ENCODE measurements at regions not wholly inside any gene's neighbourhood (a gene's known extent, or its start where the extent isn't known, plus 50 kb on each side); places are given as distances from the start of the nearest gene placed in this dataset.
"Not testable (repeated sequence)": the region's sequence is repeated elsewhere in the genome, so short reads cannot be mapped to it uniquely, and the experiment has no call there.

DNA sequence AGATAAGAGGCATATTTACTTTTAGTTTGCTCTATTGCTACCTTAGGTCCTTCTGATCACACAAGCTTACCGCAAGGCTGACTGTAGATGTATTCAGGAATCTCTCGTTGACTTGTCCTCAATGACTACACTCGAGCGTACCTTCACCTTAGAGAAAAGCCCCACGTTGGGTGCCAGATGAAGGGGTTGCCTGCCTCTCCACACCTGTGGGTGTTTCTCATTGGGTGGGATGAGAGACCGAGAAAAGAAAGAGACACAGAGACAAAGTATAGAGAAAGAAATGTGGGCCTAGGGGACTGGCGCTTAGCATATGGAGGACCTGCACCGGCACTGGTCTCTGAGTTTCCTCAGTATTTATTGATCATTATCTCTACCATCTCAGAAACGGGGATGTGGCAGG lies 51.8 kb downstream of the ASCL4 start:
- no peak for DNase-seq

- no peak for DNase-seq
Measured at GRCh38 chr12:107829271-107829670, 54.8 kb downstream of the ASCL4 start.

- DNase-seq = no peak
Measured at GRCh38 chr12:107832441-107832840, 57.9 kb downstream of the ASCL4 start.

DNA sequence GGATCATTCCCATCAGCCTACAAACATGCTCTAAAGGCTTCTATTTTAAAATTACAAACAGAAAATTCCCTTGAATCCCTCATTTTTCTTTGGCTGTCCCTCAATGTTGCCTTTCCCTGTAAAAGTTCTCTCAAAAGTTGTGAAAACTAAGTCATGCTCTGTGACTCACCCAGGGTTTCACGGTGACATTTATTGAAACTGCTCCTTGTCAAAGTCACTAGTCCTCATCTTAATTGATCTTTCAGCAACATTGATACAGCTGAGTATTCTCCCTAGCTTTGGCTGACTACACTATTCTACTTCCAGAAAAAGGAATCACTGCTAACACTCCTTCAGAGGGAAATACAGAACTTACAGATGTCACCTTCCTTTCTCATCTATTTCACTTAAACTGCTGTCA lies 65.7 kb downstream of the ASCL4 start:
- DNase-seq = no peak

DNA sequence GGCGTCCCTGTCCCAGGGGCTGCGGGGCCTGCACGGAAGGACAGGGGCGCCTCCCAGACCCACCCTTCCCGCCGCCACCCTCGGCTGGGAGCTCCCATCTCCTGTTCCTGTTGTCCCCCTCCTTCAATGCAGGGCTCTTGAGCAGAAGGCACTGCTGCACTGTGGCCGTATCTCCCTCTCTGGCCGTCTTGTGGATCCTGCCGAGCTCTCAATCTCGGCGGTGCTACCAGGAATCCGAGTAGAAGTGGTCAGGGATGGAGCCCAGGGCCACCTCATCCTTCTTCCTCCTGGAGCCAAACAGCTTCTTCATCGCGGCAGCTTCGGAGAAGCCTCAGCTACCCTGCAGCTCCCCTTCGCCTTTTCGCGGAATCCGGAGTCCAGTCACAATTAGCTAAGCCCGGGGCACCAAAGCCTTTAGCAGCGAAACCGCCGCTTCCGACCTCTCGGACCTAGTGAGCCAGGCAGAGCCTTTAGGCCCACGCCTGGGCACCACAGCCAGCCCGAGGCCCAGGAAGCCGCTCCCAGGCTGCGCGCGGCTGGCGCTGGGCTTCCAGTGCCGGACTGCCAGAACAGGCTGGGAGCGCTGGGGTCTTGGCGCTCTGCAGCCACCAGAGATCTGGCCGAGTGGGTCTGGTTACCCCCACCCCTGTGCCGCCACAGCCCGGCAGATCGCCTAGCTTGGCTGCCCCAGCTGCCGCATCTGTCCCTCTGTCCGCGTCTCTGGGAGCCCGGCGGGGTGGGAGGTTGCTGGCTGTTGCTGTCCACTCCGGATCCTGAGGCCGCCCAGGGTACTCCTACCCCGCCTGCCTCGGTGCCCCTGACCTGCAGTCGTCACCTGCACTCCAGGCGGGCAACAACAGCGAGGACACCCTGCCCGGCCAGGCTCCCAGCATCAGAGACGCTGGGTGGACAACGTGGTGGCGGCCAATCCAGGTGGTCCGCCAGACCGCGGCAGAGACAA lies 69.1 kb downstream of the ASCL4 start:
- DNase-seq = no peak

DNA sequence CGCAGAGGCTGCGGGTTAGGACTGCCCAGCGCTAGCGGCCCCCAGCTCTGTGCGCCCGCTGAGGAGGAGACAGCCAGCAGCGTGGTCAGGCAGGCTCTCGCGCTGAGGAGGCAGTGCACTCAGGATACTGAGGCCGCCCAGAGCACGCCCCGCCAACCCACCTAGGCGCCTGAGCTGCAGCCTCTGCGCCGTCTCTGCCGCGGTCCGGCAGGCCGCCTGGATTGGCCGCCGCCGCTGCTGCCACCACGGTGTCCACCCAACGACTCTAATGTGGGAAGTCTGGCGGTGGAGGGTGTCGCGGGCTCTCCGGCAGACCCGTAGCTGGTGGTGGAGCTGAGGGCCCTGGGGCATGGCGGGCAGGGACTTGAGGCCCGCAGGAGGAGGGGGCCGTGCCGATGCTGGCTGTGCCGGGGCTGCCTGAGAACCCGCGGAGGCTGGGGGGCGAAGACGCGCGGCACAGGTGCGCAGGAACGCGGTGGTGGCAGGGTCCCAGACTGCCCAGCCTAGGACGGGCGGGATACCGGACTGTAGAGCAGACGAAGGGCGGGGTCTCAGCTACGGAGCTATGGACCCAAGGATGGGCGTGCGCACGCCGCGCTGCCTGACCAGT lies 69.9 kb downstream of the ASCL4 start:
- no peak for DNase-seq

- no peak for DNase-seq
Measured at GRCh38 chr12:107845226-107845979, 70.9 kb downstream of the ASCL4 start.

DNA sequence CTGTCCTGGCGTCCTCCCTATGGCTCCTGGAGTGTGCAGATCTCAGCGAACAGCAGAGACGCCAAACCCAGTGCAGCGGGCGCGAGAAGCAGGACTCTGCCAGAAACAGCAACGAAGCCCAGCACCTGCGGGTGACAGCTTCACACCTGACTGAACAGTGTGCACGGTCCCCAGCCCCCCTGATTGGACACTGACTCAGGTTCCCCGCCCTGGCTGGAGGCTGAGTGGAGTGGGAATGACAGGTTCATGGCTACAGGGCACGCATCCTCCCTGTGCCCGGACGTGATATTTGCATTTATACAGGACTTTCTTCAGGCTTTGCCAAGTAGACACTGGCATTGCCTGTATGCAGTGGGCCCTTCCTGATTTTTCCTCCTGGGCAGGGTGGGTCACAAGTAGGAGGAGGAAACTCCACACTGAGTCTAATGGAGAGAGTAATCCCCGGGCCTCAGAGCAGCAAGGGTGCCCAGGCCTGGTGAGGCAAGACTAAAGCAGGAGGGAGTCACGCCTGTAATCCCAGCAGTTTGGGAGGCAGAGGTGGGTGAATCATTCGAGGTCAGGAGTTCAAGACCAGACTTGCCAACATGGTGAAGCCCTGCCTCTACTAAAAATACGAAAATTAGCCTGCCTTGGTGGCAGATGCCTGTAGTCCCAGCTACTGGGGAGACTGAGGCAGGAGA lies 71.6 kb downstream of the ASCL4 start:
- no peak for DNase-seq

GRCh38 chr12:107847430-107847829 lies 72.9 kb downstream of the ASCL4 start:
- DNase-seq = no peak

DNA sequence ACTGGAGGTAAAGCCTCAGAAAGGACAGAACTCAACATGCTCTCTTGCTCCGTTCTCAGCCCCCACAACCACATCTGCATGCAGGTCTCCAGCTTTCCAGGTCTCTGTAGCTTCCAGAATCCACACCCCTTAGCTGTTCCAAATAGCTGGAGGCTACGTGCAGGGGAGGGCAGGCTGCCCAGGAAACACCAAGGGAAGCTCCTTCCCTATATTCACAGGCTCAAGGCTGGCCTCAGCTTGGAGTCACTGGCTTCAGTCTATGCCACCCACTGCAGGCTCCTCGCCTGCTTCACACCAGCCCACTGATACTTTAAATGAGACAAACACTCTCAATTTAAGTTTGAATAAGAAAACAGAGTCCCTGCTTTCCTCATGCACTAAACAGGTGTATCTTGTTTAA lies 73.3 kb downstream of the ASCL4 start:
- DNase-seq = no peak

GRCh38 chr12:107853479-107853878 lies 79.0 kb downstream of the ASCL4 start:
- DNase-seq = no peak

- DNase-seq = no peak
Measured at GRCh38 chr12:107855471-107855870, 81.0 kb downstream of the ASCL4 start.

DNA sequence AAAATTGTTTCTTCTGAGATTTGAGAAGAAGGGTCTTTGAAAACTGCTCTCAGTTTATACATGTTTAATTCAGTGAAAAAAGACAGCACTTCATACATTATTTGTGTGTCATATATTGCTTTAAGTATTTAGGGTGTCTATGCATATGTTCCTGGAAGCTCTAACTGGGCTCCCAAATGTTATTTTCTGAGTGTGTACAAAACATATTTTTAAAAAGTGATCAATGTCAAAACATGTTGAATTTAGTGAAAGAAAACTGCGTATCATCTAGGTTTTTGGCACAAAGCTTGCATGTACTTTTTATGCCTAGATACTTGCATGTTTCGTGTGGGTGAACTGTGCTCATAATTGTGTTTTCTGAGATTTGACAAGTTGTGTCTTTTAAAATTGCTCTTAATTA lies 81.6 kb downstream of the ASCL4 start:
- DNase-seq = no peak

DNA sequence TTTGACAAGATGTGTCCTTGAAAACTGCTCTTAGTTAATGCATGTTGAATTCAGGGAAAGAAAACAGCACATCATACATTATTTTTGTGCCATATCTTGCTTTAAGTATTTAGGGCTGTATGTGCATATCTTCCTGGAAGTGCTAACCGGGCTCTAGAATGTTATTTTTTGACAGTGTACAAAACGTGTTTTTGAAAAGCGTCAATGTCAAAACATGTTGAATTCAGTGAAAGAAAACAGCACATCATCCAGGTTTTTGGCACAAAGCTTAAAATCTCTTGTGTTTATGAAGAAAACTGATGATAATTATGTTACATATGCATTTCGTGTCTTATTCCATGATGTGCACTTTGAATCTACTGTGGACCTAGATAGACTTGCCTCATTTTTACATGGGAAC lies 82.7 kb downstream of the ASCL4 start:
- no peak for DNase-seq

GRCh38 chr12:107859367-107859766 lies 84.9 kb downstream of the ASCL4 start:
- DNase-seq = no peak

- no peak for DNase-seq
Measured at GRCh38 chr12:107864235-107864634, 89.7 kb downstream of the ASCL4 start.

DNA sequence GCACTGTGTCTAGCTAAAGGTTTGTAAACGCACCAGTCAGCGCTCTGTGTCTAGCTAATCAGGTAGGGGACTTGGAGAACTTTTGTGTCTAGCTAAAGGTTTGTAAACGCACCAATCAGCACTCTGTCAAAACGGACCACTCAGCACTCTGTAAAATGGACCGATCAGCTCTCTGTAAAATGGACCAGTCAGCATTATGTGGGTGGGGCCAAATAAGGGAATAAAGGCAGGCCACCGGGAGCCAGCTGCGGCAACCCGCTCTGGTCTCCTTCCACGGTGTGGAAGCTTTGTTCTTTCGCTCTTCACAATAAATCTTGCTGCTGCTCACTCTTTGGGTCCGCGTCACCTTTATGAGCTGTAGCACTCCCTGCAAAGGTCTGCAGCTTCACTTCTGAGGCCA lies 90.2 kb downstream of the ASCL4 start:
- not testable (repeated sequence) for DNase-seq

DNA sequence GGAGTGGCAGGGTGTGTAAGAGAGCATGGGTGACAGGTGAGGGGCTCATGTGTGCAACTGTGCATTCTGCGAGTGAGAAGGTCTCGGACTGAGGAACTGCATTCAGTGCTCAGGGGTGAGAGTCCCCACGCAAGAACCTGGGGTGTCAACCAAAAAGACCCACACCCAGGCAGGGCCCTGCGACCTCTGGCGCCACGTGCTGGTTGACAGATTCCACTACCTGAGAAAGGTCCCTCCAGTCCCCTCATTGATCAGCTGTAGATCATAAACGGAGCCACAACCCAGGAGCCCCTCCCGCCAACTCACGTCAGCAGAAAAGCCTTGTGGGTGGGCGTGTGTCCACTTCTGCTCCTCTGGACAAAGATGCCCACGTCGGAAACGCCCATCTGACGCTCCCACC lies 98.7 kb downstream of the ASCL4 start:
- DNase-seq = no peak

DNA sequence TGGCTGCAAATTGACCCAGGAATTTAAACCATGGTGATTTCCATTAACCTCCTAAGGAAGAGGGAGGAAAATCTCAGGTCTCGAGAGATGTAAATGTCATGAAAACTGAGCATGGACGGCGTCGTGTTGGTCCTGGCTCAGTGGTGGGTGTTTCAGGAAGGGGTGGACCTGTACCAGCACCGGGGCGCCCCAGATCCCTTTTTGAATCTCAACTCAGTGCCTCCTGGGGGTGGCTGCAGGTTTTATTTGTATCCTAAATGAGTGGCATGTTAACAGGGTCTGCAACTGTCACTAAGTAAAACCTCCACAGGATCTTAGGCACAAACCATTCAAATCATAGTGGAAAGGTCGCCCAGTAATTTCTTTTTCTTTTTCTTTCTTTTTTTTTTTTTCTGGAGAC lies 101.3 kb downstream of the ASCL4 start:
- DNase-seq = no peak

DNA sequence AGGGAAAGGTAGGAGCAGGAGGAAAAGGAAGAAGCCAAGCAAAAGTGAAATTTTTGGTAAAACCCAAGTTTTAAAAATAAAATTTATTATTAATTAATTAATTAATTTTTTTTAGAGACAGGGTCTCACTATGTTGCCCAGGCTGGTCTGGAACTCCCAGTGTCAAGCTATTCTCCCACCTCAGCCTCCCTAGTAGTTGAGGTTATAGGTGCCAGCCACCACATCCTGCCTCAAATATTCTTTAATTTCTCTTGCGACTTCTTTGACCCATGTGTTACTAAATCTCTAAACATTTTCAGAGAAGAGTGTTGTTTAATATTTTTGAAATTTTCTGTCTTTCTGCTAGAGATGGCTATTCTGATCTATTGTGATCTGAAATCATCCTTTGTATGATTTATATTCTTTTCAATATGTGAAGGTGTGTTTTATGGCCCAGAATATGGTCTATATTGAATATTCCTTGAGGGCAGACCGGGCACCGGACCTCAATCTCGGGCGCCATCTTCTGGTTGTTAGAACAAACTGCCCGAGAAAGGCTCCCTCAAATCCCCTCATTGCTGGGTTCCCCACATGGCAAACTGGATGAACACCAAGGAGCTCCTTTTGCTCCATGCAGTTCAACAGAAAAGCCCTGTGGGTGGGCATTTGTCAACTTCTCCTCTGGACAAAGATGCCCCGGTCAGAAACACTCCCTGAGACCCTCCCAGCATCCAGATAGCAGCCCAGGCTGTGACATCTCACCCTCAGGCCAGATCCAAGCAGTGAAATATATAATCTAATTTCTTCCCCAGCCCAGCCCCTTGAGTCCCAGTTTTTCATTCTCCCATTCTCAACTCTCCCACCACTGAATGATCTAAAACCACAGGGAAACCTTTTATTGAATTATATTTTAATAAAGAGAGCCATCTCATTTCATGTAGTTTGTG lies 110.5 kb downstream of the ASCL4 start:
- peak; percentile 30 for DNase-seq

- no peak for DNase-seq
Measured at GRCh38 chr12:107888789-107889188, 114.3 kb downstream of the ASCL4 start.

Data from left kidney (tissue), 1 donor.